Loucy (cell line): ENCODE measurements at regions not wholly inside any gene's neighbourhood (a gene's known extent, or its start where the extent isn't known, plus 50 kb on each side); places are given as distances from the start of the nearest gene placed in this dataset.

Experiments used
- CTCF ChIP-seq: fragments of 200-600 bp; sonication (generic); conservative IDR thresholded peaks from 2 replicates; pipeline ENCODE4 v1.5.1; 2014; ENCODE audit warnings: mild to moderate bottlenecking, antibody characterized with exemption, low read length
- EZH2phosphoT487 ChIP-seq: fragments of 200-600 bp; IDR thresholded peaks from 2 replicates; pipeline ENCODE4 v1.6.1; 2018; ENCODE audit warnings: antibody characterized with exemption, mild to moderate bottlenecking, moderate library complexity, borderline replicate concordance

GRCh38 chr6:170063851-170064602 is 226.9 kb downstream of the DLL1 start:
- TF ChIP-seq CTCF, result no peak
- no peak for TF ChIP-seq EZH2phosphoT487
